CD14-positive monocyte (primary cell): ENCODE measurements at regions not wholly inside any gene's neighbourhood (a gene's known extent, or its start where the extent isn't known, plus 50 kb on each side); places are given as distances from the start of the nearest gene placed in this dataset.

Source experiments
- DNase-seq, 3 donors: peaks; one replicate each; pipeline ENCODE4 v3.0.0-alpha.2; 2011 to 2022
- H2AFZ ChIP-seq: 2 replicates; pipeline ENCODE4 v1.6.0; 2012; ENCODE audit warnings: mild to moderate bottlenecking, low read depth, low read length, inconsistent platforms; ENCODE audit not compliant: insufficient read depth, poor library complexity, severe bottlenecking
- H3K27ac ChIP-seq, 2 donors: 1 replicate in 1 of 2; 2 replicates in 1 of 2; pipeline ENCODE4 v1.5.1; 2012 to 2013; ENCODE audit warnings: low read length in 2 of 2, control low read depth in 1 of 2, inconsistent platforms in 1 of 2, low read depth in 1 of 2, mild to moderate bottlenecking in 1 of 2
- H3K27me3 ChIP-seq, 2 donors: one replicate each; pipeline versions ENCODE4 v1.6.0 to v1.6.1; 2011 to 2013; ENCODE audit warnings: low read length in 2 of 2; ENCODE audit not compliant: control insufficient read depth in 2 of 2, insufficient read depth in 2 of 2
- H3K36me3 ChIP-seq, 2 donors: replicated peaks in 1 of 2; 1 replicate in 1 of 2; 2 replicates in 1 of 2; pipeline versions ENCODE4 v1.5.1 to v1.6.1; 2012 to 2013; ENCODE audit warnings: low read length in 2 of 2, control low read depth in 1 of 2, inconsistent platforms in 1 of 2, mild to moderate bottlenecking in 1 of 2; ENCODE audit not compliant: insufficient read depth in 2 of 2, control insufficient read depth in 1 of 2
- H3K4me1 ChIP-seq, 2 donors: 1 replicate in 1 of 2; 2 replicates in 1 of 2; pipeline versions ENCODE4 v1.5.1 to v1.6.1; 2012 to 2013; ENCODE audit warnings: low read length in 2 of 2, control low read depth in 1 of 2, inconsistent platforms in 1 of 2, mild to moderate bottlenecking in 1 of 2, moderate library complexity in 1 of 2; ENCODE audit not compliant: insufficient read depth in 2 of 2, control insufficient read depth in 1 of 2
- H3K4me2 ChIP-seq: replicated peaks from 2 replicates; pipeline ENCODE3; 2012; ENCODE audit warnings: low read length, moderate library complexity, mild to moderate bottlenecking; ENCODE audit not compliant: poor library complexity, severe bottlenecking; ENCODE audit errors: extremely low read depth
- H3K4me3 ChIP-seq, 3 experiments: fragments of 200-600 bp in 1 of 3; sonication (generic) in 1 of 3; replicated peaks in 1 of 3; 1 replicate in 2 of 3; 2 replicates in 1 of 3; pipeline ENCODE4 v1.5.1; 2011 to 2013; ENCODE audit warnings: low read length in 3 of 3, mild to moderate bottlenecking in 3 of 3, control low read depth in 2 of 3, low read depth in 2 of 3, inconsistent platforms in 1 of 3, moderate library complexity in 1 of 3
- H3K79me2 ChIP-seq: 2 replicates; pipeline ENCODE4 v1.6.0; 2012; ENCODE audit warnings: mild to moderate bottlenecking, control low read depth, inconsistent platforms, low read length, moderate library complexity; ENCODE audit not compliant: insufficient read depth
- H3K9ac ChIP-seq: 2 replicates; pipeline ENCODE4 v1.6.0; 2017; ENCODE audit warnings: low read length, mild to moderate bottlenecking; ENCODE audit not compliant: insufficient read depth, poor library complexity, severe bottlenecking
- H3K9me3 ChIP-seq, 2 donors: replicated peaks in 1 of 2; 1 replicate in 1 of 2; 2 replicates in 1 of 2; pipeline versions ENCODE4 v1.5.1 to v1.6.1; 2012 to 2013; ENCODE audit warnings: low read length in 2 of 2, control low read depth in 1 of 2; ENCODE audit not compliant: control insufficient read depth in 1 of 2, insufficient read depth in 1 of 2
- H4K20me1 ChIP-seq: 2 replicates; pipeline ENCODE4 v1.6.0; 2012; ENCODE audit warnings: mild to moderate bottlenecking, low read length, control low read depth, moderate library complexity; ENCODE audit not compliant: insufficient read depth
- H3K27ac Mint-ChIP-seq, 7 donors: one replicate each; pipeline ENCODE4 v1.8.0; 2020; ENCODE audit warnings: mild to moderate bottlenecking in 7 of 7, mixed read lengths in 7 of 7, moderate library complexity in 6 of 7, inconsistent platforms in 2 of 7
- H3K27me3 Mint-ChIP-seq, 3 donors: one replicate each; pipeline ENCODE4 v1.8.0; 2021 to 2022; ENCODE audit warnings: low read depth in 3 of 3, mild to moderate bottlenecking in 3 of 3, mixed read lengths in 3 of 3, moderate library complexity in 3 of 3, inconsistent platforms in 1 of 3
- H3K36me3 Mint-ChIP-seq, 2 donors: one replicate each; pipeline ENCODE4 v1.8.0; 2020; ENCODE audit warnings: mixed read lengths in 2 of 2, inconsistent platforms in 1 of 2, mild to moderate bottlenecking in 1 of 2
- H3K4me1 Mint-ChIP-seq: one replicate; pipeline ENCODE4 v1.8.0; 2020; ENCODE audit warnings: mild to moderate bottlenecking, mixed read lengths
- H3K4me3 Mint-ChIP-seq, 2 donors: one replicate each; pipeline ENCODE4 v1.8.0; 2020; ENCODE audit warnings: mild to moderate bottlenecking in 2 of 2, mixed read lengths in 2 of 2, moderate library complexity in 1 of 2
- H3K9me3 Mint-ChIP-seq, 7 donors: one replicate each; pipeline ENCODE4 v1.8.0; 2020 to 2022; ENCODE audit warnings: mixed read lengths in 7 of 7, mild to moderate bottlenecking in 6 of 7, moderate library complexity in 6 of 7, inconsistent platforms in 2 of 7
- CTCF ChIP-seq: fragments of 200-600 bp; IDR thresholded peaks from one replicate; pipeline ENCODE4 v1.8.0; 2022; ENCODE audit warnings: antibody characterized with exemption, mild to moderate bottlenecking
- WGBS: methylation state at CpG from one replicate; pipeline ENCODE4 v1.1.5; 2013; ENCODE audit warnings: missing lambda C conversion rate; ENCODE audit not compliant: insufficient coverage; 5-methylcytosine and 5-hydroxymethylcytosine counted together
- intact Hi-C, 2 donors: fragments of 100-400 bp; cut with micrococcal nuclease; formaldehyde crosslinking; loops; one replicate each; pipeline versions ENCODE4 v1.15.0 to v1.15.1; 2023

DNA sequence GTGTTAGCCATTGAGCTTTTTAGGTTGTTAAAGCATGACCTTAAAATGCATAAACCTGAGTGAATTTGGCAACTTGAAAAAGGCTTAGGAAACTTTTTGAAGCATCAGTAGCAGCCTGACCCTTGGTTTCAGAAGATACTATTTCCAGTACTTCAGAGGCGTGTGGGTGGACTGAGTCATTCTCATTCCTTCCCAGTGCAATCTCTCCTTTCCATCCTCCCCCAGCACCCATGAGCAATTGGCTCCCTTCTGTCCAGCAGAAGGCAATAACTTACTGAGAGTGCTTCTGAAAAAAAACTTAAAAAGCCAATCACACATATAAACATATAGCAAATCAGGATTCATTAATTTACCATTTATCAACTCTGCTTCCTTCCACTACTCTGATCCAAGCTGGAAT, 299.3 kb upstream of the STXBP6 start:
- TF ChIP-seq CTCF: no peak
- DNase-seq: no peak
- no peaks in the 10 kb centered on the region for H3K36me3 ChIP-seq
- no peaks in the 10 kb centered on the region for H3K4me1 Mint-ChIP-seq
- intact Hi-C loops: no loop called here
- no peak overlapping the region for H3K27ac ChIP-seq
- no peaks in the 10 kb centered on the region for H3K36me3 Mint-ChIP-seq
- no peak overlapping the region for H3K4me3 ChIP-seq
- peaks cover 0 to 11% (median 4%) of the 10 kb centered on the region in 7 donors for H3K9me3 Mint-ChIP-seq
- peaks cover 5 to 8% of the 10 kb centered on the region in 2 donors for H3K9me3 ChIP-seq
- H3K9ac ChIP-seq: no peak overlapping the region
- no peak overlapping the region for H2AFZ ChIP-seq
- no peak overlapping the region for H3K4me2 ChIP-seq
- no peaks in the 10 kb centered on the region for H4K20me1 ChIP-seq
- no peak overlapping the region for H3K27ac Mint-ChIP-seq
- H3K27me3 Mint-ChIP-seq: peaks cover 0 to 3% (median 0%) of the 10 kb centered on the region in 3 donors
- H3K4me3 Mint-ChIP-seq: no peak overlapping the region
- H3K4me1 ChIP-seq: no peaks in the 10 kb centered on the region
- no peaks in the 10 kb centered on the region for H3K79me2 ChIP-seq
- no peaks in the 10 kb centered on the region for H3K27me3 ChIP-seq
- no CpG with 5 or more reads among the region's 1 CpG for WGBS

- no peaks in the 10 kb centered on the region for H3K4me1 Mint-ChIP-seq
These were observed 290.9 kb upstream of the STXBP6 start for GRCh38 chr14:25340882-25341281.

More at GRCh38 chr14:25340882-25341281, 290.9 kb upstream of the STXBP6 start:
- Histone ChIP-seq H4K20me1 (no peaks in the 10 kb centered on the region), H3K27me3 (no peaks in the 10 kb centered on the region), H3K27ac (no peak overlapping the region), H3K9me3 (peaks cover 16 to 19% of the 10 kb centered on the region in 2 donors), H3K4me2 (no peak overlapping the region), H3K79me2 (no peaks in the 10 kb centered on the region), H2AFZ (no peak overlapping the region), H3K9ac (no peak overlapping the region), H3K36me3 (no peaks in the 10 kb centered on the region), H3K4me3 (no peak overlapping the region), H3K4me1 (no peaks in the 10 kb centered on the region)
- intact Hi-C loops: no loop called here
- Mint-ChIP-seq H3K27ac (no peak overlapping the region), H3K27me3 (no peaks in the 10 kb centered on the region), H3K9me3 (peaks cover 7 to 30% (median 19%) of the 10 kb centered on the region in 7 donors), H3K4me3 (no peak overlapping the region), H3K36me3 (no peaks in the 10 kb centered on the region)
- no peak for DNase-seq
- WGBS: no CpG with 5 or more reads among the region's 1 CpG
- no peak for TF ChIP-seq CTCF
